H9 (cell line): ENCODE measurements at regions not wholly inside any gene's neighbourhood (a gene's known extent, or its start where the extent isn't known, plus 50 kb on each side); places are given as distances from the start of the nearest gene placed in this dataset.

Experiments
- DNase-seq: peaks from one replicate; pipeline ENCODE4 v3.0.0-alpha.2; 2017
- H2AFZ ChIP-seq: one replicate; pipeline ENCODE4 v1.6.1; 2013; ENCODE audit warnings: mild to moderate bottlenecking, low read length, control low read depth, moderate library complexity
- H2AK5ac ChIP-seq: 2 replicates; pipeline ENCODE4 v1.6.1; 2013; ENCODE audit warnings: low read length, control low read depth, mixed read lengths; ENCODE audit not compliant: insufficient read length
- H2BK120ac ChIP-seq: one replicate; pipeline ENCODE4 v1.6.1; 2013; ENCODE audit warnings: low read depth, mild to moderate bottlenecking, low read length, control low read depth, inconsistent platforms; ENCODE audit not compliant: poor library complexity, severe bottlenecking
- H2BK12ac ChIP-seq: 2 replicates; pipeline ENCODE4 v1.6.1; 2013; ENCODE audit warnings: low read length, control low read depth, mixed read lengths, low read depth; ENCODE audit not compliant: insufficient read length
- H2BK15ac ChIP-seq: 2 replicates; pipeline ENCODE4 v1.6.1; 2013; ENCODE audit warnings: low read depth, low read length, control low read depth
- H2BK20ac ChIP-seq: one replicate; pipeline ENCODE4 v1.6.1; 2013; ENCODE audit warnings: low read depth, mild to moderate bottlenecking, low read length, control low read depth, inconsistent platforms; ENCODE audit not compliant: poor library complexity, severe bottlenecking
- H2BK5ac ChIP-seq: 2 replicates; pipeline ENCODE4 v1.6.1; 2013; ENCODE audit warnings: low read length, control low read depth, mixed read lengths; ENCODE audit not compliant: insufficient read length
- H3K14ac ChIP-seq: 2 replicates; pipeline ENCODE4 v1.6.1; 2013; ENCODE audit warnings: low read length, control low read depth; ENCODE audit not compliant: insufficient read depth
- H3K18ac ChIP-seq: 2 replicates; pipeline ENCODE4 v1.6.1; 2013; ENCODE audit warnings: low read depth, mild to moderate bottlenecking, mixed read lengths, low read length, control low read depth; ENCODE audit not compliant: insufficient read length
- H3K23ac ChIP-seq: 2 replicates; pipeline ENCODE4 v1.6.1; 2013; ENCODE audit warnings: low read length, control low read depth, mixed read lengths, low read depth; ENCODE audit not compliant: insufficient read length
- H3K23me2 ChIP-seq: 2 replicates; pipeline ENCODE4 v1.6.1; 2013; ENCODE audit warnings: low read depth, mild to moderate bottlenecking, mixed read lengths, low read length, control low read depth; ENCODE audit not compliant: insufficient read length, poor library complexity, severe bottlenecking
- H3K27ac ChIP-seq: 2 replicates; pipeline ENCODE4 v1.5.1; 2013; ENCODE audit warnings: low read length, control low read depth, mixed read lengths, low read depth; ENCODE audit not compliant: insufficient read length
- H3K27me3 ChIP-seq: 2 replicates; pipeline ENCODE4 v1.6.1; 2013; ENCODE audit warnings: low read length, control low read depth, inconsistent platforms; ENCODE audit not compliant: insufficient read depth
- H3K4ac ChIP-seq: 2 replicates; pipeline ENCODE4 v1.6.1; 2013; ENCODE audit warnings: low read depth, mild to moderate bottlenecking, control low read depth, inconsistent platforms, low read length, moderate library complexity
- H3K4me1 ChIP-seq: 2 replicates; pipeline ENCODE4 v1.6.1; 2013; ENCODE audit warnings: low read length, control low read depth, inconsistent platforms; ENCODE audit not compliant: insufficient read depth
- H3K4me2 ChIP-seq: 2 replicates; pipeline ENCODE4 v1.6.1; 2013; ENCODE audit warnings: low read length, control low read depth, mixed read lengths; ENCODE audit not compliant: insufficient read length, insufficient read depth
- H3K56ac ChIP-seq: 2 replicates; pipeline ENCODE4 v1.6.1; 2013; ENCODE audit warnings: low read depth, mild to moderate bottlenecking, mixed read lengths, low read length, control low read depth; ENCODE audit not compliant: insufficient read length
- H3K79me1 ChIP-seq: 2 replicates; pipeline ENCODE4 v1.6.1; 2013; ENCODE audit warnings: low read depth, mild to moderate bottlenecking, moderate library complexity, low read length, control low read depth, inconsistent platforms; ENCODE audit not compliant: insufficient read depth, poor library complexity, severe bottlenecking
- H3K79me2 ChIP-seq: 2 replicates; pipeline ENCODE4 v1.6.1; 2013; ENCODE audit warnings: low read length, control low read depth, inconsistent platforms; ENCODE audit not compliant: insufficient read depth
- H3K9ac ChIP-seq: 2 replicates; pipeline ENCODE4 v1.6.1; 2013; ENCODE audit warnings: low read length, control low read depth, mixed read lengths; ENCODE audit not compliant: insufficient read length; ENCODE audit errors: extremely low read depth
- H3K9me3 ChIP-seq: one replicate; pipeline ENCODE4 v1.6.1; 2013; ENCODE audit warnings: low read depth, low read length, inconsistent platforms; ENCODE audit not compliant: control insufficient read depth
- H3T11ph ChIP-seq: one replicate; pipeline ENCODE4 v1.6.1; 2013; ENCODE audit warnings: mild to moderate bottlenecking, low read length, control low read depth, inconsistent platforms
- H4K20me1 ChIP-seq: one replicate; pipeline ENCODE4 v1.6.1; 2013; ENCODE audit not compliant: control insufficient read depth, insufficient read length, insufficient read depth
- H4K5ac ChIP-seq: 2 replicates; pipeline ENCODE4 v1.6.1; 2013; ENCODE audit warnings: low read depth, mild to moderate bottlenecking, mixed read lengths, low read length, control low read depth; ENCODE audit not compliant: insufficient read length
- H4K8ac ChIP-seq: replicated peaks from 2 replicates; pipeline ENCODE4 v1.6.1; 2013; ENCODE audit warnings: low read length, control low read depth, mixed read lengths, low read depth; ENCODE audit not compliant: insufficient read length
- H4K91ac ChIP-seq: 2 replicates; pipeline ENCODE4 v1.6.1; 2013; ENCODE audit warnings: low read depth, mild to moderate bottlenecking, moderate library complexity, mixed read lengths, low read length, control low read depth; ENCODE audit not compliant: insufficient read length
- H3K27ac Mint-ChIP-seq, 3 experiments: 2 replicates in 2 of 3; 3 replicates in 1 of 3; pipeline ENCODE4 v1.8.0; 2020 to 2021; ENCODE audit warnings: mixed read lengths in 3 of 3, mild to moderate bottlenecking in 1 of 3, moderate library complexity in 1 of 3
- H3K27me3 Mint-ChIP-seq: 2 replicates; pipeline ENCODE4 v1.8.0; 2021; ENCODE audit warnings: low read depth, mild to moderate bottlenecking, moderate library complexity, mixed read lengths
- H3K36me3 Mint-ChIP-seq, 3 experiments: 2 replicates in 2 of 3; 3 replicates in 1 of 3; pipeline ENCODE4 v1.8.0; 2020 to 2021; ENCODE audit warnings: low read depth in 3 of 3, mixed read lengths in 3 of 3; ENCODE audit not compliant: insufficient read depth in 1 of 3
- H3K4me1 Mint-ChIP-seq, 2 experiments: 2 replicates each; pipeline ENCODE4 v1.8.0; 2020; ENCODE audit warnings: mixed read lengths in 2 of 2
- H3K4me3 Mint-ChIP-seq, 2 experiments: 2 replicates in 1 of 2; 3 replicates in 1 of 2; pipeline ENCODE4 v1.8.0; 2020 to 2021; ENCODE audit warnings: mild to moderate bottlenecking in 2 of 2, mixed read lengths in 2 of 2, moderate library complexity in 1 of 2
- H3K9me3 Mint-ChIP-seq, 2 experiments: 2 replicates in 1 of 2; 3 replicates in 1 of 2; pipeline ENCODE4 v1.8.0; 2020; ENCODE audit warnings: mild to moderate bottlenecking in 2 of 2, mixed read lengths in 2 of 2, moderate library complexity in 1 of 2
- CTCF ChIP-seq: fragments of 200-600 bp; sonication (generic); conservative IDR thresholded peaks from 3 replicates; pipeline ENCODE4 v1.8.0; 2021; ENCODE audit warnings: antibody characterized with exemption, mild to moderate bottlenecking
- WGBS: extraction: QIAGEN DNeasy Blood & Tissue Kit; methylation state at CpG from one replicate; pipeline ENCODE4 v1.1.7; 2013; ENCODE audit warnings: missing lambda C conversion rate, low lambda C conversion rate, mixed read lengths; ENCODE audit not compliant: insufficient read length; ENCODE audit errors: extremely low coverage; 5-methylcytosine and 5-hydroxymethylcytosine counted together

- H4K20me1 ChIP-seq, result no peaks in the 10 kb centered on the region
- no peak overlapping the region for H3K4ac ChIP-seq
- H3T11ph ChIP-seq, result no peak overlapping the region
- no peaks in the 10 kb centered on the region for H3K27me3 ChIP-seq
- no peak overlapping the region for H2BK120ac ChIP-seq
- H3K4me1 ChIP-seq, result no peaks in the 10 kb centered on the region
- Mint-ChIP-seq H3K36me3 (no peaks in the 10 kb centered on the region), H3K4me3 (no peak overlapping the region), H3K27me3 (no peaks in the 10 kb centered on the region), H3K4me1 (peaks cover 3 to 9% of the 10 kb centered on the region in 2 experiments; a peak in 3 of 4 replicates), H3K27ac (no peak overlapping the region), H3K9me3 (no peaks in the 10 kb centered on the region)
- no peak overlapping the region for H2AK5ac ChIP-seq
- H4K5ac ChIP-seq, result no peak overlapping the region
- no peak overlapping the region for H2AFZ ChIP-seq
- no peaks in the 10 kb centered on the region for H3K23me2 ChIP-seq
- WGBS, result no CpG with 5 or more reads among the region's 1 CpG
- H3K14ac ChIP-seq, result no peak overlapping the region
- no peak overlapping the region for H3K56ac ChIP-seq
- TF ChIP-seq CTCF, result no peak
- no peak for DNase-seq
- no peak overlapping the region for H4K8ac ChIP-seq
- H3K23ac ChIP-seq, result no peak overlapping the region
- H2BK12ac ChIP-seq, result no peak overlapping the region
- no peak overlapping the region for H4K91ac ChIP-seq
- no peak overlapping the region for H3K9ac ChIP-seq
- H3K79me1 ChIP-seq, result no peaks in the 10 kb centered on the region
- no peak overlapping the region for H3K18ac ChIP-seq
- H3K79me2 ChIP-seq, result no peaks in the 10 kb centered on the region
- no peak overlapping the region for H3K4me2 ChIP-seq
- no peak overlapping the region for H2BK15ac ChIP-seq
- H2BK20ac ChIP-seq, result no peak overlapping the region
- no peak overlapping the region for H2BK5ac ChIP-seq
- no peak overlapping the region for H3K27ac ChIP-seq
- H3K9me3 ChIP-seq, result no peaks in the 10 kb centered on the region
Observed at GRCh38 chr12:83630526-83630925, 943.8 kb downstream of the TMTC2 start.
